ENCODE measurements at regions not wholly inside any gene's neighbourhood (a gene's known extent, or its start where the extent isn't known, plus 50 kb on each side); places are given as distances from the start of the nearest gene placed in this dataset.

- DNase-seq (ENCODE audit: low read depth): no peak
These were observed 68.3 kb upstream of the EDN1 start for GRCh38 chr6:12221856-12222255.

GRCh38 chr6:12222405-12223366 is 67.5 kb upstream of the EDN1 start:
- DNase-seq (ENCODE audit: low read depth): no peak

GRCh38 chr6:12223383-12223782 is 66.8 kb upstream of the EDN1 start:
- DNase-seq (ENCODE audit: low read depth): no peak

- DNase-seq (ENCODE audit: low read depth): no peak
These were observed 65.9 kb upstream of the EDN1 start for GRCh38 chr6:12224251-12224650.

GRCh38 chr6:12228447-12229146 is 61.6 kb upstream of the EDN1 start:
- DNase-seq (ENCODE audit: low read depth): no peak

GRCh38 chr6:12229332-12229731 is 60.8 kb upstream of the EDN1 start:
- DNase-seq (ENCODE audit: low read depth): peak; percentile 17

- no peak for DNase-seq (ENCODE audit: low read depth)
These were observed 59.6 kb upstream of the EDN1 start for GRCh38 chr6:12230523-12230922.

- no peak for DNase-seq (ENCODE audit: low read depth)
These were observed 57.8 kb upstream of the EDN1 start for GRCh38 chr6:12232339-12232738.

- DNase-seq (ENCODE audit: low read depth): no peak
These were observed 57.3 kb upstream of the EDN1 start for GRCh38 chr6:12232821-12233220.

GRCh38 chr6:12233693-12234571 is 56.2 kb upstream of the EDN1 start:
- DNase-seq (ENCODE audit: low read depth): peak; percentile 15

GRCh38 chr6:12235341-12235740 is 54.8 kb upstream of the EDN1 start:
- no peak for DNase-seq (ENCODE audit: low read depth)

GRCh38 chr6:12238219-12238618 is 51.9 kb upstream of the EDN1 start:
- no peak for DNase-seq (ENCODE audit: low read depth)

All from stimulated activated CD4-positive, alpha-beta T cell treated with anti-CD3 and anti-CD28 coated beads, Interleukin-2, amount 100 ng/mL, for 4 hours (primary cell).